IMR-90 (cell line): ENCODE measurements at regions not wholly inside any gene's neighbourhood (a gene's known extent, or its start where the extent isn't known, plus 50 kb on each side); places are given as distances from the start of the nearest gene placed in this dataset.

ENCODE experiments used
- CHD1 ChIP-seq: IDR thresholded peaks from 2 replicates; pipeline ENCODE4 v1.6.1; 2012; ENCODE audit warnings: low read depth, low read length, improper control_type of control experiment
- CTCF ChIP-seq: conservative IDR thresholded peaks from 2 replicates; pipeline ENCODE4 v1.5.1; 2012; ENCODE audit warnings: mild to moderate bottlenecking, low read depth, low read length, improper control_type of control experiment
- FOS ChIP-seq: fragments of 150-350 bp; IDR thresholded peaks from 2 replicates; pipeline ENCODE4 v1.6.1; 2016; ENCODE audit warnings: low read depth, low read length
- MAZ ChIP-seq: IDR thresholded peaks from 2 replicates; pipeline ENCODE4 v1.6.1; 2012; ENCODE audit warnings: low read depth, mild to moderate bottlenecking, low read length, improper control_type of control experiment, moderate library complexity, borderline replicate concordance
- POLR2A ChIP-seq: IDR thresholded peaks from 2 replicates; pipeline ENCODE4 v1.6.1; 2012; ENCODE audit warnings: mild to moderate bottlenecking, low read depth, low read length
- RAD21 ChIP-seq: IDR thresholded peaks from 2 replicates; pipeline ENCODE4 v1.6.1; 2012; ENCODE audit warnings: low read length, improper control_type of control experiment
- RCOR1 ChIP-seq: IDR thresholded peaks from 2 replicates; pipeline ENCODE4 v1.6.1; 2012; ENCODE audit warnings: mild to moderate bottlenecking, low read length, improper control_type of control experiment; ENCODE audit not compliant: insufficient replicate concordance
- TF ChIP-seq, protein P1 (sequence below): fragments of 150-350 bp; IDR thresholded peaks from 2 replicates; pipeline ENCODE4 v1.6.1; 2017; ENCODE audit warnings: mild to moderate bottlenecking, antibody characterized with exemption, low read length, low read depth

DNA sequence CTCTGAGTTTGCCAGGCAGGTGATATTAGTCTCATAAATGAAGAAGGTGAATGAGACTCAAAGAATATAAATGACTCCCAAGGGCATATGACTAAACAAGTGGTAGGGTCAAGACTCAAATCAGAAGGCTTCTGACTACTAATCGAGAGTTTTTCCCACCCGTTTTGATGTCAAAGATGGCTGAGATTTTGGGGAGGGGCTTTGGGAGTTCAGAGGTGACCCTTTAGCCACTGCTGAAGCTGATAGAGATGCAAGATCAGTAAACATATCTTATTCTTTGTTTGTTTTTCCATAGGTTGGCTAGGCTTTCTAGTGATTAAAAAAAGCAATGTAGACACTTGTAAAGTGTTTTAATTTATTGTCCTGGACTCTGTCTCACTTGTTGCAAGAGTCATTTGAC, 239.6 kb upstream of the PLEKHG7 start:
- no peak for TF ChIP-seq RAD21
- no peak for TF ChIP-seq FOS
- TF ChIP-seq CTCF, result no peak
- TF ChIP-seq CHD1, result no peak
- TF ChIP-seq MAZ, result no peak
- TF ChIP-seq RCOR1, result no peak
- TF ChIP-seq, protein P1, sequence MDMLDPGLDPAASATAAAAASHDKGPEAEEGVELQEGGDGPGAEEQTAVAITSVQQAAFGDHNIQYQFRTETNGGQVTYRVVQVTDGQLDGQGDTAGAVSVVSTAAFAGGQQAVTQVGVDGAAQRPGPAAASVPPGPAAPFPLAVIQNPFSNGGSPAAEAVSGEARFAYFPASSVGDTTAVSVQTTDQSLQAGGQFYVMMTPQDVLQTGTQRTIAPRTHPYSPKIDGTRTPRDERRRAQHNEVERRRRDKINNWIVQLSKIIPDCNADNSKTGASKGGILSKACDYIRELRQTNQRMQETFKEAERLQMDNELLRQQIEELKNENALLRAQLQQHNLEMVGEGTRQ, result no peak
- no peak for TF ChIP-seq POLR2A
